GM21423 (cell line): ENCODE measurements at regions not wholly inside any gene's neighbourhood (a gene's known extent, or its start where the extent isn't known, plus 50 kb on each side); places are given as distances from the start of the nearest gene placed in this dataset.

ENCODE experiments used
- ATAC-seq: cut with Tn5 transposase; IDR thresholded peaks from one replicate; pipeline ENCODE4 v1.9.1; 2021; ENCODE audit warnings: mild to moderate bottlenecking, moderate library complexity; ENCODE audit not compliant: unreplicated experiment

- no peak for ATAC-seq
Measured at GRCh38 chr6:105819745-105820144, 266.4 kb upstream of the PRDM1 start.

DNA sequence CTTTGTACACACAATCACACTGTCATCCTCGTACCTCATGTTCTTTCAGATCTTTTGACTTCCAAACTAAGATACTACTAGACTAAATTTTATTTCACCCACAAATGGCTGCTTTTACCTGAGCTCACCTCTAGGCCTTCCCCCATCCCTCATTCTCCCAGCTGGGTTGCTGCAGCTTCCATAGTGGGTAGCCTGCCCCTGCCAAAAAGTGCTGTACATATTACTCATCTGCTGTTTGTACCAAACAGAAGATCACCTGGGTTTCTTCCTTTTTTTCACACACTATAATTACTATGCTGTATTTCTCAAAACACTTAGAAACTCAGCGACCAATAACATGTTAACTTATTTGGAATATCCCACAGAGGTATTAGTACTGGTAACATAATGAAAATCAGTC, 267.6 kb upstream of the PRDM1 start:
- ATAC-seq, result no peak

DNA sequence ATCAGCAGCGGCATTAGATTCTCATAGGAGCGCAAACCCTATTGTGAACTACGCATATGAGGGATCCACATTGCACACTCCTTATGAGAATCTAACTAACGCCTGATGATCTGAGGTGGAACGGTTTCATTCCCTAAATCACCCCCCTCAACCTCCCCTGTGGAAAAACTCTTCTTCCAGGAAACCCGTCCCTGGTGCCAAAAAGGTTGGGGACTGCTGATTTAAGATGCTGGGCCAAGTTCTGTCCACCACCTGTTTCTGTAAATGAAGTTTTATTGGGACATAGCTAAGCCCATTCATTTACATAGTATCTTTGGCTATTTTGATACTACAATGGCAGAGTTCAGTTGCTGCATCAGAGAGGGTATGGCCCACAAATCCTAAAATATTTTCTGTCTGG, 268.2 kb upstream of the PRDM1 start:
- no peak for ATAC-seq

DNA sequence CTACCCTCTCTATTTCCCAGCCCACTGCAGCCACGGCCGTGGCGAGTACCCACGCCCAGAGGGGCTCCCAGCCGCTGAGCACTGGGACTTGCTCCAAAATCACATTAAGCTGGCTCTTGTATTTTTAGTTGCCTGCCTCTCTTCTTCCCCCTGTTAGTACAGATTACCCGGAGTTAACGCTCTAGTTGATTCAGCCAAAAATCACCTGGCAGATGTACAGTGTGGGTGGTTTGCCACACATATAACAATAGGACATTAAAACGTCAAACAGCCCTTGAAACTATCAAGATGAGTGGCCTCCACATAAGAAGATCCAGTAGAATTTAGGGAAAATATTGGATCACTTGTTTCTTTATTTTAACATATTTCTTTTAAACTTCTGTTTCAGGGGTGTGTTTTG, 268.8 kb upstream of the PRDM1 start:
- ATAC-seq, result no peak

DNA sequence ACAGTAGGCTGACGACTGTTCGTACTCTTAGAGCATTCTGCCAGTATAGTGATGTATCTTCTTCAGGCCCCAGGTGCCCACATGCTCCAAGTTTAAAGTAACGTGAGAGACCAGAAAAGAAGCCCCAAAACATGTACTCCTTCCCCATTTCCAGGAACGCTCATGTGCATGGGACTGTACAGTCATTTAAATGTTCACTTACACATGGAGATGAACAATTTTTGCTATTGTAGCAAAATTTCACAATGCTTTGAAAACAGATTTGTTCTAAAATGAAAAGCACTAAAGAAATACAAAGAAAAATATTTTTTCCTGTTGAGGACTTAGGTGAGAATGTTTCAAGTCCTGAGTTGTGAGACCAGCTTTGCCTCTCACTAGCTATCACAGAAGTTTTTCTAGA, 269.3 kb upstream of the PRDM1 start:
- no peak for ATAC-seq

- ATAC-seq, result no peak
Measured at GRCh38 chr6:105815661-105816555, 270.2 kb upstream of the PRDM1 start.

DNA sequence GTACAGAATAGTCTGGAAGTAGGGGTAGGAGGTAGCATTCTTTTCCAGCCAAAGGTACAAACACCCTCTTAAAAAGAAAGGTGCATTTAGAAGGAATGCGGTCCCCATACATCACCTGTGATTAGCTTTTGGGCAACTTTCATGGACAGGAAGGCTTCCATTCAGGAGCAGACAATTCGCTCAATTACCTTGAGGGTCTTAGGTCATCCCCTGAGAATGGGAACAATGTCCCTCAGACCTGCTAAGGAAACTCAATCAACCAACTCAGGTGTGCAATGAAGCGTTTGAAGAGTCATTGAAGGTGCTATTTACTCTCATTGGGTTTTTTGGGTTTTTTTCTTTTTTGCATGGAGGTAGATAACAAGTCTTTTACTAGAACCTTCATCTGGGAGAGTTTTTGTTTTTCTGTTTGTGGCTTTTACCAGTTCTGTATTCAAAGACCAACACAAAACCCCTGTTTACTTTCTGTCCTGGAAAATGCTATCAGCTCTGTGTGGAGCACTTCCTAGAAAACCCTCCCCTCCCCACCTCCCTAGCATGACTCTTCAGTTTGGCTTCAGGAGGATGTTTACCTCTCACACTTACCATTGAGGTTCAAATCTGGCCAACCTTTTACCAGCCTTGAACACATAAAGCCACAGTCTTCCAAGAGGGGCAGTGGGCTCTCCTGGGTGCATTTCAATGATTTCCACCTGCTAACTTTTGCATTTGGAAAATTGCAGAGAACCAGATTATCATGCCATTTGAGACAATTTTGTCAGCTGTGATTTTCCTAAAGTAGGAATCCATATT, 271.2 kb upstream of the PRDM1 start:
- ATAC-seq, result no peak

DNA sequence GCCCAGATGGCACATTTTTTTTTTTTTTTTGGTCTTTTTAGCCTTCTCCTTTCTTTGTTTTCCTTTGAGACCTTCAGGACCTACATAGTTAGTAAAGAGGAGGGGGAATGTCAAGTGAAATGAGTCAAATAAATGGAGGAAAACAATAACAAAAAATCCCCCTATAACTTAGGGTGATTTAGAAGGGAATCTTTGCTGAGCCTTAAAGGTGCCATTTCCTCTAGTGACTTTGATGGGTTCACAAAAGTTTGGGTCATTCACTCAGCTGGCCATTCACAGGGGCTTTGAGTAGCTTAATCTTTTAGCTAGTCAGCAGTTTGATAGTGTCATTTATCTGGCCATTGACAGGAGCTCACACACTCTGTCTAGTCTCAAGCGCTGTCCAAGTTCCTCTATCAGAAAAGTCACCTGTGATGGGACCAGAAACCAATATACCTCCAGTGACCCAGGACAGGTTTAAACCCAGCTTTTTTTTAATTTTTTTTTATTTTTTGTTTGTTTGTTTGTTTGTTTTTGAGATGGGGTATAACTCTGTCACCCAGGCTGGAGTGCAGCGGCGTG, 275.1 kb upstream of the PRDM1 start:
- no peak for ATAC-seq

DNA sequence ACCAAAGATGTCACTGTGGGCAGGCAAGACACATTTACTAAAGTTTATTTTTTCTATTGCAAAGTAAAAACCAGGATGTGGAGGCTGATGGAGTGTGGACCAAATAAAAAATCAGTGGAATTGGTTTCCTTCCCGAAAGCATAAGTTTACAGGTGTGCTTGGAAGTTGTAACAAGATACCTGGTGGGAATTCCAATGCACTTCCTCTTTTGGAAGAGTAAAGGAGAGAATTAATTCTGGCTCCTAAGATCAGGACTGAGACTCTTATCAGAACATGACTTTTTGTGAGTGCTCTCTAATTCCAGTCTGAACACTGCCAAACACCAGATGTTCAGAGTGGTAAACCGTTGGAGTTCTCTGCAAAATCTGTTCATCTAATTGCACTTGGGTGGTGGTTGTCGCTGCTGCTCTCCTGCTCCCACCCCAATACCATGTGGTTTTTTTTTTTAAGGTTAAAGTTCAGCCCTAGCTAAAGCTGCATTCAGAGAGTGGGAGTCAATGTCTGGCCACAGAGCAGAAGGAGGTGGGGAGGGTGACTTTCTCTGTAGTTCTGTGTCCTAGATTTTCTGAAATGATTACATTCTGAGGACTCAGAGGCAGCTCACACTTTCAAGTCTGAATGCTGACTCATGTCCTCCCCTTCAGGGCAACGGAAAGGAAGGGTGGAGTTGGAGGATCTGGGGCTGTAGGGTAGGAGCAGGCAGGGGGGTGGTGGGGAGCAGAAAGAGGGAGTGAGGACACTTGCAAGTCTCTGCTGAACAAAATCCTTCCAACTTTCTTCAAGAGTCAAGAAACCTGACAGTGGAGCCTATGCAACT, 275.8 kb upstream of the PRDM1 start:
- peak; percentile 70 for ATAC-seq

DNA sequence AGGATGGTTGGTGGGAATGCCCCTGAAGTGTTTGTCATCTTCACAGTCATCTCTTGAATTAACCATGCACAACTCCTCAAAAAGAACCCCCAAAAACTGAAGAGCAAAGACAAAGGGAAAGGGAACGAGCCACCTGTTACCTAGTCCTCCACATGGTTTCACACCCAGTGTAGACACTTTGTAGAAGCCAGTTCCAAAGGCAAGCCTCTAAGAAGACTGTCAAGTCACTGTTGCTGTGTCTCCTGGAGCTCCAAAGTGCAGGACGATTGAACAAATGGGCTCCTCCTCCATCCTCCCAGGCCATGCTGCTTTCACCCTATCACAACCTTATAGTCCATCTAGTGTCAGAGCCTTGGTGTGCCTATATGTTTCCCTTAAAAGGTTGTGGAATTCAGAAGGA, 277.6 kb upstream of the PRDM1 start:
- no peak for ATAC-seq

GRCh38 chr6:105807905-105808304, 278.2 kb upstream of the PRDM1 start:
- no peak for ATAC-seq

DNA sequence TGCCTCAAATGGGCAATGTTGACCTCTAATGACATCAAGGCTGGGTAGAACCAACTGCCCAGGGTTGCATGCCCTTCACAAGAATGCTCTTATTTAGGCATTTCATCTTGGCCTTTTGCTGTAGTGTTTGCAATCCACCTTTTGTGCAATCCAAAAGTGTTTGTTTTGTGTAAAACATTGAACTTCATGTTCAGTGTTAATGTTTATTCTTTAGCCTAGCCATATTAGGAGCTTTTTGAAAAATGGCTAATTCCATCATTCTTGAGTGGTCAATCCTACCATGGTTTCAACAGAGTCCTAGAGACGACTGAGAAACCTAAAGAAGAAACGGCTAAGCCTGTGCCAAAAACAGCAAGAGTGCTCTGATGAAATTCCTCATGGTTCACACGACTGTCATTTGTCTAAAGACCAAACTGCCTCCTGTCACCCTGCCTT, 279.6 kb upstream of the PRDM1 start:
- no peak for ATAC-seq

- ATAC-seq, result no peak
Measured at GRCh38 chr6:105805501-105806023, 280.6 kb upstream of the PRDM1 start.

DNA sequence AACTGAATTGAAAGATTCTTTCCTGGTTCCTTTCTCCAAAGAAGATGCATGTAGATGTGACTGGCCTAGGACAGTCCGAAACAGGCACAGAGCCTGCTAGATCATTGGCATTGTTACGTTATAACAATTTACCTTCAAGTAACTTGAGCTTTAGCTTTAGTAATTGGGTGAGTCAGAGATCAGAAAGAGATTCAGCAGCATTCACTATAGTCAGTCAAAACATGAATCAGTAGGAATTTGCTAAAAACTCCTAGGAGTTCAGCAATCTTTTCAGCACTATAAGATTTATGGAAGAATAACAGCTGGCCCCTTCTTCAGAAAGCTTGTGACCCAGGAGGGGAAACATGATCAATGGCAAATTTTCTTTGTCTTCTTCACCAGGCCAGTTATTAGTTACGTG, 281.7 kb upstream of the PRDM1 start:
- no peak for ATAC-seq

- no peak for ATAC-seq
Measured at GRCh38 chr6:105804000-105804399, 282.1 kb upstream of the PRDM1 start.

GRCh38 chr6:105803442-105803841, 282.7 kb upstream of the PRDM1 start:
- ATAC-seq, result no peak

DNA sequence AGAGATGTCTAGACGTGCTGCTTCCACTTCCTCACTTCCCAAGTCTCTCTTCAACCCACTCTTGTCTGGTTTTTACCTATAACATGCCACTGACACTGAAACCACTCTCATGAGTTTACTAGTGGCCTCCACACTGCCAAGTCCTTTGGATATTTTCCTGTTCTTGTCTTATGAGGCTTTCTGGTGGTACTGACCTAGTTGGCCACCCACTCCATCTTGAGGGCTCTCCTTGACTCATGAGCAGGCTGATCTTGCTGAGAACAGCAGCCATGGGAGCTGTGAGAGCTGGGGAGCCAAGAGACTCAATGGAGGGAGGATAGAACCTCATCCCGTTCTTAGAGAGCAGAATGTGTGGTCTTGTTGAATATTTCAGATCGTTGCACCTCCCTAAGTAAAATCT, 283.4 kb upstream of the PRDM1 start:
- ATAC-seq, result no peak

GRCh38 chr6:105800871-105801270, 285.3 kb upstream of the PRDM1 start:
- ATAC-seq, result no peak

GRCh38 chr6:105800398-105800797, 285.7 kb upstream of the PRDM1 start:
- no peak for ATAC-seq

DNA sequence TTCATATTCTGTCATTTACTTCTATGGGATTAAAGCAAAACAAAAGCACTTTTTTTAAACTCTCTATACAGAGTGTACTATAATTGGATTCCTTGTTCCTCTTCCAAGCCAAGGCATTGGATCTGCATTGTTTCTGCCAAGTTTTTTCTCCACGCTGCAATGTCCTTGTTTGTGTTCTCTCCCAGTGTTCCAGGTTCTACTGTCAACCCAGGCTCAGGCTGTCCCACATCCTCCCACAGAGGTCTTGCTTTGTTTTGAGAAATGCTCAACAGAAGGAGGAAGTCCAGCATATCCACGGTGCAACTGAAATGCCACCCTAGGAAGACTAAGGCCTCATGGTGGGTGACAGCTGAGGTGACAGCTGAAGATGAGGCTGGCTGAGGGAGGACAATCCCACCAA, 287.1 kb upstream of the PRDM1 start:
- ATAC-seq, result no peak

- ATAC-seq, result no peak
Measured at GRCh38 chr6:105797983-105798453, 288.1 kb upstream of the PRDM1 start.
